ENCODE measurements at regions not wholly inside any gene's neighbourhood (a gene's known extent, or its start where the extent isn't known, plus 50 kb on each side); places are given as distances from the start of the nearest gene placed in this dataset.

DNA sequence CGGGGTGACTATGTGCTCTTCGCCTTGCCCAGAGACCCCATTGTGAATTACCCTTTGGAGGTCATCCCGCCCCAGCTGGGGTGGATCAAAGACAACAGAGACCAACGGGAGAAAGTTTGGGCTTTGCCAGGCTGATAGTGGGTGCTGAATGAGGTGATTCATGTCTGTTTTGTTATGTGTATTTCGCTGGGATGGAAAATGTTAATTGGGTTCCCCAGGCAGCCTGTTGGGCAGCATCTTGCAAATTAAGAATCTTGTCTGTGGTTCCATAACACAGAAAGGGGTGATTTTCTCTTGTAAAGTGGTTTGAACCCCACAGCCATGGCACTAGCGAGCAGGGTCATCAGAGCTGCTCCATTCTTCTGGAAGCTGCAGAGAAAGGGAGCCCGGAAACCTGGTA lies 63.1 kb upstream of the UNC93A start:
- TF ChIP-seq ZNF10 (tag by site-specific recombination; IDR thresholded peaks at IDR 0.05) (no peak), YY1 (tag by site-specific recombination; IDR thresholded peaks at IDR 0.05) (no peak), ZNF121 (tag by site-specific recombination; IDR thresholded peaks at IDR 0.05) (no peak)
- TF ChIP-seq, protein P1, sequence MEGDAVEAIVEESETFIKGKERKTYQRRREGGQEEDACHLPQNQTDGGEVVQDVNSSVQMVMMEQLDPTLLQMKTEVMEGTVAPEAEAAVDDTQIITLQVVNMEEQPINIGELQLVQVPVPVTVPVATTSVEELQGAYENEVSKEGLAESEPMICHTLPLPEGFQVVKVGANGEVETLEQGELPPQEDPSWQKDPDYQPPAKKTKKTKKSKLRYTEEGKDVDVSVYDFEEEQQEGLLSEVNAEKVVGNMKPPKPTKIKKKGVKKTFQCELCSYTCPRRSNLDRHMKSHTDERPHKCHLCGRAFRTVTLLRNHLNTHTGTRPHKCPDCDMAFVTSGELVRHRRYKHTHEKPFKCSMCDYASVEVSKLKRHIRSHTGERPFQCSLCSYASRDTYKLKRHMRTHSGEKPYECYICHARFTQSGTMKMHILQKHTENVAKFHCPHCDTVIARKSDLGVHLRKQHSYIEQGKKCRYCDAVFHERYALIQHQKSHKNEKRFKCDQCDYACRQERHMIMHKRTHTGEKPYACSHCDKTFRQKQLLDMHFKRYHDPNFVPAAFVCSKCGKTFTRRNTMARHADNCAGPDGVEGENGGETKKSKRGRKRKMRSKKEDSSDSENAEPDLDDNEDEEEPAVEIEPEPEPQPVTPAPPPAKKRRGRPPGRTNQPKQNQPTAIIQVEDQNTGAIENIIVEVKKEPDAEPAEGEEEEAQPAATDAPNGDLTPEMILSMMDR (tag by site-specific recombination; IDR thresholded peaks at IDR 0.05), result no peak
